Lower lobe of right lung (tissue), 2 donors: ENCODE measurements at regions not wholly inside any gene's neighbourhood (a gene's known extent, or its start where the extent isn't known, plus 50 kb on each side); places are given as distances from the start of the nearest gene placed in this dataset.

ENCODE experiments used
- ATAC-seq, 2 donors: fragments of 200-7000 bp; cut with Tn5 transposase; one replicate each; pipeline ENCODE4 v1.9.1; 2020 to 2022; ENCODE audit warnings: mild to moderate bottlenecking in 2 of 2, moderate library complexity in 2 of 2
- DNase-seq: peaks from one replicate; pipeline ENCODE4 v3.0.0-alpha.2; 2020
- H3K27ac ChIP-seq: fragments of 200-600 bp; one replicate; pipeline ENCODE4 v1.8.0; 2022
- H3K27me3 ChIP-seq: fragments of 200-600 bp; one replicate; pipeline ENCODE4 v1.8.0; 2022; ENCODE audit warnings: low read depth
- H3K36me3 ChIP-seq: fragments of 200-600 bp; one replicate; pipeline ENCODE4 v1.8.0; 2022; ENCODE audit warnings: mild to moderate bottlenecking
- H3K4me1 ChIP-seq: fragments of 200-600 bp; one replicate; pipeline ENCODE4 v1.8.0; 2022
- H3K4me3 ChIP-seq: fragments of 200-600 bp; one replicate; pipeline ENCODE4 v1.8.0; 2022; ENCODE audit warnings: mild to moderate bottlenecking
- H3K9me3 ChIP-seq: fragments of 200-600 bp; one replicate; pipeline ENCODE4 v1.8.0; 2022
- CTCF ChIP-seq: fragments of 200-600 bp; IDR thresholded peaks from one replicate; pipeline ENCODE4 v1.8.0; 2022; ENCODE audit warnings: antibody characterized with exemption, mild to moderate bottlenecking
- intact Hi-C: fragments of 100-400 bp; cut with DNase I; formaldehyde crosslinking; loops from one replicate; pipeline ENCODE4 v1.11.0; 2022
- donor health status: DM: no; HTN: yes; CAD: no; lungs with severe emphysema.

- no peak for TF ChIP-seq CTCF
- H3K27me3 ChIP-seq = no peaks in the 10 kb centered on the region
- no peak overlapping the region for H3K27ac ChIP-seq
- DNase-seq (no peak), ATAC-seq (no peak)
- intact Hi-C loops = no loop called here
- no peaks in the 10 kb centered on the region for H3K4me1 ChIP-seq
- H3K9me3 ChIP-seq = no peaks in the 10 kb centered on the region
- H3K36me3 ChIP-seq = no peaks in the 10 kb centered on the region
- no peak overlapping the region for H3K4me3 ChIP-seq
These were observed 166.2 kb upstream of the TAC1 start for GRCh38 chr7:97565665-97566064.

- no peak for ATAC-seq
- Histone ChIP-seq H3K27ac (no peak overlapping the region), H3K4me1 (no peaks in the 10 kb centered on the region), H3K4me3 (no peak overlapping the region), H3K9me3 (no peaks in the 10 kb centered on the region), H3K36me3 (no peaks in the 10 kb centered on the region), H3K27me3 (no peaks in the 10 kb centered on the region)
- intact Hi-C loops = no loop called here
- no peak for DNase-seq
- TF ChIP-seq CTCF = no peak
These were observed 158.8 kb upstream of the TAC1 start for GRCh38 chr7:97573065-97573464.

- Histone ChIP-seq H3K4me1 (no peaks in the 10 kb centered on the region), H3K27ac (no peak overlapping the region), H3K4me3 (no peak overlapping the region), H3K36me3 (no peaks in the 10 kb centered on the region), H3K27me3 (no peaks in the 10 kb centered on the region), H3K9me3 (no peaks in the 10 kb centered on the region)
- TF ChIP-seq CTCF = no peak
- intact Hi-C loops = no loop called here
- DNase-seq (no peak), ATAC-seq (no peak)
These were observed 155.8 kb upstream of the TAC1 start for GRCh38 chr7:97576043-97576442.

- no peak overlapping the region for H3K4me3 ChIP-seq
- H3K27me3 ChIP-seq = no peaks in the 10 kb centered on the region
- no peaks in the 10 kb centered on the region for H3K4me1 ChIP-seq
- no peak overlapping the region for H3K27ac ChIP-seq
- no peak for DNase-seq
- H3K36me3 ChIP-seq = no peaks in the 10 kb centered on the region
- no peak for ATAC-seq
- peaks cover 2% of the 10 kb centered on the region for H3K9me3 ChIP-seq
- no peak for TF ChIP-seq CTCF
- intact Hi-C loops = no loop called here
These were observed 153.7 kb upstream of the TAC1 start for GRCh38 chr7:97578225-97578624.

GRCh38 chr7:97580205-97580604 is 151.7 kb upstream of the TAC1 start:
- Histone ChIP-seq H3K9me3 (peaks cover 2% of the 10 kb centered on the region), H3K27me3 (no peaks in the 10 kb centered on the region), H3K27ac (no peak overlapping the region), H3K4me1 (no peaks in the 10 kb centered on the region), H3K4me3 (no peak overlapping the region), H3K36me3 (no peaks in the 10 kb centered on the region)
- intact Hi-C loops = no loop called here
- no peak for TF ChIP-seq CTCF
- ATAC-seq (no peak), DNase-seq (no peak)

- H3K27ac ChIP-seq = no peak overlapping the region
- intact Hi-C loops = no loop called here
- ATAC-seq (no peak), DNase-seq (no peak)
- TF ChIP-seq CTCF = no peak
- H3K4me1 ChIP-seq = no peaks in the 10 kb centered on the region
- no peaks in the 10 kb centered on the region for H3K36me3 ChIP-seq
- H3K4me3 ChIP-seq = no peak overlapping the region
- H3K9me3 ChIP-seq = no peaks in the 10 kb centered on the region
- H3K27me3 ChIP-seq = no peaks in the 10 kb centered on the region
These were observed 136.4 kb upstream of the TAC1 start for GRCh38 chr7:97595439-97595838.
